IMR-90 (cell line): ENCODE measurements at regions not wholly inside any gene's neighbourhood (a gene's known extent, or its start where the extent isn't known, plus 50 kb on each side); places are given as distances from the start of the nearest gene placed in this dataset.

Experiments used
- ATAC-seq: fragments of 200-7000 bp; cut with Tn5 transposase; 2 replicates; pipeline ENCODE4 v1.9.1; 2020; ENCODE audit warnings: low read depth, mild to moderate bottlenecking, moderate library complexity
- BruUV-seq: library from RNA; stranded (reverse); fragments of 400-500 nt; replicated peaks from 2 replicates; lab custom pipeline; 2021; lab: Mats Ljungman, UMichigan
- CTCF ChIA-PET: fragments of 300-600 bp; formaldehyde crosslinking; extraction: SDS; loops from one replicate; lab custom pipeline; 2021; ENCODE audit warnings: antibody characterized with exemption; lab: Yijun Ruan, JAX
- POLR2A ChIA-PET: fragments of 300-600 bp; sonication (Branson Sonifier 250); formaldehyde crosslinking; loops from one replicate; lab custom pipeline; 2022; ENCODE audit warnings: antibody characterized with exemption; ENCODE audit not compliant: unreplicated experiment; lab: Charles Lee
- DNase-seq: peaks from one replicate; pipeline ENCODE4 v3.0.0; 2013
- H2AFZ ChIP-seq: replicated peaks from 2 replicates; pipeline ENCODE3; 2013; ENCODE audit warnings: low read length, mild to moderate bottlenecking; ENCODE audit not compliant: poor library complexity
- H2AK5ac ChIP-seq: 2 replicates; pipeline ENCODE4 v1.6.1; 2013; ENCODE audit warnings: low read depth, low read length, inconsistent platforms
- H2AK9ac ChIP-seq: replicated peaks from 2 replicates; pipeline ENCODE3; 2013; ENCODE audit warnings: mild to moderate bottlenecking, low read depth, low read length, moderate library complexity; ENCODE audit not compliant: poor library complexity
- H2BK120ac ChIP-seq: 2 replicates; pipeline ENCODE4 v1.6.1; 2013; ENCODE audit warnings: low read depth, low read length, inconsistent platforms
- H2BK15ac ChIP-seq: 3 replicates; pipeline ENCODE4 v1.6.1; 2013; ENCODE audit warnings: low read depth, low read length, inconsistent platforms
- H2BK20ac ChIP-seq: 2 replicates; pipeline ENCODE4 v1.6.1; 2013; ENCODE audit warnings: low read depth, mild to moderate bottlenecking, inconsistent platforms, low read length, moderate library complexity
- H2BK5ac ChIP-seq: 2 replicates; pipeline ENCODE4 v1.6.1; 2013; ENCODE audit warnings: mild to moderate bottlenecking, low read depth, low read length, inconsistent platforms; ENCODE audit not compliant: poor library complexity, severe bottlenecking
- H3K14ac ChIP-seq: replicated peaks from 2 replicates; pipeline ENCODE4 v1.6.1; 2013; ENCODE audit warnings: low read depth, low read length, inconsistent platforms
- H3K18ac ChIP-seq: 2 replicates; pipeline ENCODE4 v1.6.1; 2013; ENCODE audit warnings: low read depth, low read length, control low read depth
- H3K23ac ChIP-seq: 2 replicates; pipeline ENCODE4 v1.6.1; 2013; ENCODE audit warnings: low read depth, low read length, inconsistent platforms
- H3K27ac ChIP-seq: 2 replicates; pipeline ENCODE4 v1.5.1; 2013; ENCODE audit warnings: mild to moderate bottlenecking, control low read depth, low read length; ENCODE audit not compliant: insufficient read depth
- H3K27me3 ChIP-seq: 2 replicates; pipeline ENCODE4 v1.6.1; 2013; ENCODE audit warnings: low read length; ENCODE audit not compliant: control insufficient read depth, insufficient read depth
- H3K36me3 ChIP-seq: 2 replicates; pipeline ENCODE4 v1.6.1; 2013; ENCODE audit warnings: low read length, mixed read lengths; ENCODE audit not compliant: control insufficient read depth, insufficient read depth
- H3K4ac ChIP-seq: 2 replicates; pipeline ENCODE4 v1.6.1; 2013; ENCODE audit warnings: low read depth, low read length, inconsistent platforms
- H3K4me1 ChIP-seq: 2 replicates; pipeline ENCODE4 v1.6.1; 2013; ENCODE audit warnings: low read length, mixed read lengths; ENCODE audit not compliant: control insufficient read depth, insufficient read depth
- H3K4me2 ChIP-seq: 2 replicates; pipeline ENCODE4 v1.6.1; 2013; ENCODE audit warnings: low read depth, mild to moderate bottlenecking, control low read depth, low read length, moderate library complexity
- H3K4me3 ChIP-seq: 2 replicates; pipeline ENCODE4 v1.5.1; 2013; ENCODE audit warnings: low read depth, mild to moderate bottlenecking, control low read depth, low read length, moderate library complexity; ENCODE audit not compliant: insufficient read depth
- H3K56ac ChIP-seq: 2 replicates; pipeline ENCODE4 v1.6.1; 2013; ENCODE audit warnings: low read length, inconsistent platforms; ENCODE audit not compliant: insufficient read depth; ENCODE audit errors: extremely low read depth
- H3K79me1 ChIP-seq, 2 experiments: 2 replicates each; pipeline ENCODE4 v1.6.1; 2013; ENCODE audit warnings: low read length in 2 of 2, inconsistent platforms in 1 of 2, low read depth in 1 of 2
- H3K9ac ChIP-seq: 2 replicates; pipeline ENCODE4 v1.6.1; 2013; ENCODE audit warnings: low read depth, low read length, control low read depth
- H3K9me1 ChIP-seq: 2 replicates; pipeline ENCODE4 v1.6.1; 2013; ENCODE audit warnings: low read length, inconsistent platforms; ENCODE audit not compliant: insufficient read depth
- H3K9me3 ChIP-seq: 2 replicates; pipeline ENCODE4 v1.6.1; 2013; ENCODE audit warnings: low read length; ENCODE audit not compliant: control insufficient read depth, insufficient read depth
- H4K20me1 ChIP-seq: 2 replicates; pipeline ENCODE4 v1.6.1; 2013; ENCODE audit warnings: low read length, inconsistent platforms; ENCODE audit not compliant: insufficient read depth
- H4K5ac ChIP-seq: 2 replicates; pipeline ENCODE4 v1.6.1; 2013; ENCODE audit warnings: mild to moderate bottlenecking, low read depth, low read length, control low read depth
- H4K8ac ChIP-seq, 2 experiments: 2 replicates each; pipeline ENCODE4 v1.6.1; 2013; ENCODE audit warnings: low read depth in 2 of 2, low read length in 2 of 2, control low read depth in 1 of 2, inconsistent platforms in 1 of 2
- H4K91ac ChIP-seq: 2 replicates; pipeline ENCODE4 v1.6.1; 2013; ENCODE audit warnings: low read depth, low read length, inconsistent platforms; ENCODE audit not compliant: insufficient read depth
- BHLHE40 ChIP-seq: fragments of 150-350 bp; IDR thresholded peaks from 2 replicates; pipeline ENCODE4 v1.6.1; 2016; ENCODE audit warnings: mild to moderate bottlenecking, low read depth, low read length
- CEBPB ChIP-seq: IDR thresholded peaks from 2 replicates; pipeline ENCODE4 v1.6.1; 2012; ENCODE audit warnings: low read depth, low read length, improper control_type of control experiment
- CHD1 ChIP-seq: IDR thresholded peaks from 2 replicates; pipeline ENCODE4 v1.6.1; 2012; ENCODE audit warnings: low read depth, low read length, improper control_type of control experiment
- FOS ChIP-seq: fragments of 150-350 bp; IDR thresholded peaks from 2 replicates; pipeline ENCODE4 v1.6.1; 2016; ENCODE audit warnings: low read depth, low read length
- MAFK ChIP-seq: IDR thresholded peaks from 2 replicates; pipeline ENCODE4 v1.6.1; 2012; ENCODE audit warnings: low read depth, low read length, improper control_type of control experiment
- MAZ ChIP-seq: IDR thresholded peaks from 2 replicates; pipeline ENCODE4 v1.6.1; 2012; ENCODE audit warnings: low read depth, mild to moderate bottlenecking, low read length, improper control_type of control experiment, moderate library complexity, borderline replicate concordance
- NFE2L2 ChIP-seq: fragments of 150-350 bp; IDR thresholded peaks from 2 replicates; pipeline ENCODE4 v1.6.1; 2016; ENCODE audit warnings: low read depth, mild to moderate bottlenecking, low read length
- POLR2A ChIP-seq: IDR thresholded peaks from 2 replicates; pipeline ENCODE4 v1.6.1; 2012; ENCODE audit warnings: mild to moderate bottlenecking, low read depth, low read length
- RAD21 ChIP-seq: IDR thresholded peaks from 2 replicates; pipeline ENCODE4 v1.6.1; 2012; ENCODE audit warnings: low read length, improper control_type of control experiment
- SMC3 ChIP-seq: fragments of 150-350 bp; IDR thresholded peaks from 2 replicates; pipeline ENCODE4 v1.6.1; 2016; ENCODE audit warnings: low read depth, mild to moderate bottlenecking, antibody characterized with exemption, low read length, moderate library complexity
- WGBS, 2 experiments: methylation state at CpG; one replicate each; pipeline versions ENCODE4 v1.1.5 to v1.1.7; 2013; ENCODE audit warnings: missing lambda C conversion rate in 2 of 2; ENCODE audit not compliant: insufficient read length in 1 of 2; ENCODE audit errors: extremely low coverage in 2 of 2; 5-methylcytosine and 5-hydroxymethylcytosine counted together
- dilution Hi-C: fragments of 300-500 bp; cut with HindIII; formaldehyde crosslinking; loops from one replicate; pipeline ENCODE4 v1.14.3; 2018; ENCODE audit warnings: low sequenced_read_pairs; ENCODE audit not compliant: unreplicated experiment
- in situ Hi-C: fragments of 300-500 bp; cut with MboI; formaldehyde crosslinking; loops from 3 replicates; pipeline ENCODE4 v1.14.3; 2019; ENCODE audit warnings: low sequenced_read_pairs, inconsistent platforms, mixed read lengths
- intact Hi-C: fragments of 100-400 bp; cut with micrococcal nuclease; formaldehyde crosslinking; loops from 2 replicates; pipeline ENCODE4 v1.10.0; 2022
- TF ChIP-seq, protein P1 (sequence below): fragments of 150-350 bp; IDR thresholded peaks from 2 replicates; pipeline ENCODE4 v1.6.1; 2016; ENCODE audit warnings: low read depth, mild to moderate bottlenecking, low read length, moderate library complexity, borderline replicate concordance
- TF ChIP-seq, protein P2 (sequence below): conservative IDR thresholded peaks from 2 replicates; pipeline ENCODE4 v1.5.1; 2012; ENCODE audit warnings: mild to moderate bottlenecking, low read depth, low read length, improper control_type of control experiment
- TF ChIP-seq, protein P3 (sequence below): fragments of 150-350 bp; IDR thresholded peaks from 2 replicates; pipeline ENCODE4 v1.6.1; 2017; ENCODE audit warnings: mild to moderate bottlenecking, antibody characterized with exemption, low read length, low read depth

GRCh38 chr6:113052506-113052905 is 705.4 kb downstream of the RFPL4B start:
- intact Hi-C loops, result no loop called here
- Histone ChIP-seq H3K4ac (no peak overlapping the region), H3K56ac (no peak overlapping the region), H3K4me1 (peaks cover 12% of the 10 kb centered on the region), H3K9me3 (no peaks in the 10 kb centered on the region; the same call in 1 of the 2 replicates), H3K9ac (no peak overlapping the region), H3K23ac (no peak overlapping the region), H2BK20ac (peak overlapping the region; percentile 65; the same call in 1 of the 2 replicates), H2AFZ (no peak overlapping the region), H4K8ac (0 out of 4 replicates have a peak overlapping the region, but pooled peaks of 1 of the 2 experiments have one; percentile 35), H2AK9ac (no peak overlapping the region), H3K79me1 (no peaks in the 10 kb centered on the region), H2AK5ac (peak overlapping the region; percentile 63), H3K4me2 (no peak overlapping the region), H4K20me1 (no peaks in the 10 kb centered on the region), H2BK15ac (peak overlapping the region; percentile 75; the same call in 1 of the 3 replicates), H2BK120ac (peak overlapping the region; percentile 56), H4K5ac (no peak overlapping the region), H3K4me3 (no peak overlapping the region), H3K18ac (no peak overlapping the region), H3K9me1 (peaks cover 5% of the 10 kb centered on the region), H3K27ac (no peak overlapping the region), H2BK5ac (no peak overlapping the region), H3K14ac (no peak overlapping the region), H3K27me3 (no peaks in the 10 kb centered on the region), H3K36me3 (no peaks in the 10 kb centered on the region), H4K91ac (peak overlapping the region; percentile 56; the same call in 1 of the 2 replicates)
- ChIA-PET CTCF (no interaction called here), POLR2A (no interaction called here)
- no TSS peak for BruUV-seq
- ATAC-seq (no peak), DNase-seq (no peak)
- WGBS, 2 experiments, result 79% methylated on average over 3 of the region's 3 CpGs; no CpG with 5 or more reads in 1 of the 2 experiments
- TF ChIP-seq MAFK (no peak), RAD21 (no peak), SMC3 (no peak), MAZ (no peak), BHLHE40 (no peak), POLR2A (no peak), FOS (no peak), NFE2L2 (no peak), CEBPB (no peak), CHD1 (no peak)
- TF ChIP-seq, protein P1, sequence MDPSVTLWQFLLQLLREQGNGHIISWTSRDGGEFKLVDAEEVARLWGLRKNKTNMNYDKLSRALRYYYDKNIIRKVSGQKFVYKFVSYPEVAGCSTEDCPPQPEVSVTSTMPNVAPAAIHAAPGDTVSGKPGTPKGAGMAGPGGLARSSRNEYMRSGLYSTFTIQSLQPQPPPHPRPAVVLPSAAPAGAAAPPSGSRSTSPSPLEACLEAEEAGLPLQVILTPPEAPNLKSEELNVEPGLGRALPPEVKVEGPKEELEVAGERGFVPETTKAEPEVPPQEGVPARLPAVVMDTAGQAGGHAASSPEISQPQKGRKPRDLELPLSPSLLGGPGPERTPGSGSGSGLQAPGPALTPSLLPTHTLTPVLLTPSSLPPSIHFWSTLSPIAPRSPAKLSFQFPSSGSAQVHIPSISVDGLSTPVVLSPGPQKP, result no peak
- TF ChIP-seq, protein P2, sequence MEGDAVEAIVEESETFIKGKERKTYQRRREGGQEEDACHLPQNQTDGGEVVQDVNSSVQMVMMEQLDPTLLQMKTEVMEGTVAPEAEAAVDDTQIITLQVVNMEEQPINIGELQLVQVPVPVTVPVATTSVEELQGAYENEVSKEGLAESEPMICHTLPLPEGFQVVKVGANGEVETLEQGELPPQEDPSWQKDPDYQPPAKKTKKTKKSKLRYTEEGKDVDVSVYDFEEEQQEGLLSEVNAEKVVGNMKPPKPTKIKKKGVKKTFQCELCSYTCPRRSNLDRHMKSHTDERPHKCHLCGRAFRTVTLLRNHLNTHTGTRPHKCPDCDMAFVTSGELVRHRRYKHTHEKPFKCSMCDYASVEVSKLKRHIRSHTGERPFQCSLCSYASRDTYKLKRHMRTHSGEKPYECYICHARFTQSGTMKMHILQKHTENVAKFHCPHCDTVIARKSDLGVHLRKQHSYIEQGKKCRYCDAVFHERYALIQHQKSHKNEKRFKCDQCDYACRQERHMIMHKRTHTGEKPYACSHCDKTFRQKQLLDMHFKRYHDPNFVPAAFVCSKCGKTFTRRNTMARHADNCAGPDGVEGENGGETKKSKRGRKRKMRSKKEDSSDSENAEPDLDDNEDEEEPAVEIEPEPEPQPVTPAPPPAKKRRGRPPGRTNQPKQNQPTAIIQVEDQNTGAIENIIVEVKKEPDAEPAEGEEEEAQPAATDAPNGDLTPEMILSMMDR, result no peak
- TF ChIP-seq, protein P3, sequence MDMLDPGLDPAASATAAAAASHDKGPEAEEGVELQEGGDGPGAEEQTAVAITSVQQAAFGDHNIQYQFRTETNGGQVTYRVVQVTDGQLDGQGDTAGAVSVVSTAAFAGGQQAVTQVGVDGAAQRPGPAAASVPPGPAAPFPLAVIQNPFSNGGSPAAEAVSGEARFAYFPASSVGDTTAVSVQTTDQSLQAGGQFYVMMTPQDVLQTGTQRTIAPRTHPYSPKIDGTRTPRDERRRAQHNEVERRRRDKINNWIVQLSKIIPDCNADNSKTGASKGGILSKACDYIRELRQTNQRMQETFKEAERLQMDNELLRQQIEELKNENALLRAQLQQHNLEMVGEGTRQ, result no peak
- dilution Hi-C loops, result no loop called here
- in situ Hi-C loops, result no loop called here
